ENCODE measurements at regions not wholly inside any gene's neighbourhood (a gene's known extent, or its start where the extent isn't known, plus 50 kb on each side); places are given as distances from the start of the nearest gene placed in this dataset.
"Not testable (repeated sequence)": the region's sequence is repeated elsewhere in the genome, so short reads cannot be mapped to it uniquely, and the experiment has no call there.

GRCh38 chr3:20370273-20371063 lies 184.5 kb upstream of the SGO1 start:
- TF ChIP-seq ZNF274 (IDR thresholded peaks at IDR 0.05; ENCODE audit: borderline replicate concordance, extremely low read depth, low read length); EP300 (IDR thresholded peaks at IDR 0.05; ENCODE audit: borderline replicate concordance in 1 of 2, low read depth in 2 of 2, low read length in 2 of 2); CTCF (IDR thresholded peaks at IDR 0.05; ENCODE audit: control extremely low read depth in 1 of 3, insufficient read depth in 1 of 3, low read depth in 1 of 3, low read length in 3 of 3); HDAC2 (IDR thresholded peaks at IDR 0.05; ENCODE audit: borderline replicate concordance in 1 of 2, low read depth in 2 of 2, low read length in 2 of 2); POLR2AphosphoS5 (IDR thresholded peaks at IDR 0.05; ENCODE audit: low read depth, low read length); POLR2A (IDR thresholded peaks at IDR 0.05; ENCODE audit: control extremely low read depth in 1 of 2, low read depth in 2 of 2, low read length in 2 of 2); YY1 (IDR thresholded peaks at IDR 0.05; ENCODE audit: low read depth, low read length); SIN3A (conservative IDR thresholded peaks at IDR 0.05 in 1 of 2, IDR thresholded peaks at IDR 0.05 in 1 of 2; ENCODE audit: low read depth in 1 of 2, low read length in 2 of 2); BCL11A (IDR thresholded peaks at IDR 0.05; ENCODE audit: low read depth in 2 of 2, low read length in 2 of 2); RXRA (IDR thresholded peaks at IDR 0.05; ENCODE audit: insufficient read depth, low read depth, low read length): not testable (repeated sequence)
